ENCODE measurements at regions not wholly inside any gene's neighbourhood (a gene's known extent, or its start where the extent isn't known, plus 50 kb on each side); places are given as distances from the start of the nearest gene placed in this dataset.

DNA sequence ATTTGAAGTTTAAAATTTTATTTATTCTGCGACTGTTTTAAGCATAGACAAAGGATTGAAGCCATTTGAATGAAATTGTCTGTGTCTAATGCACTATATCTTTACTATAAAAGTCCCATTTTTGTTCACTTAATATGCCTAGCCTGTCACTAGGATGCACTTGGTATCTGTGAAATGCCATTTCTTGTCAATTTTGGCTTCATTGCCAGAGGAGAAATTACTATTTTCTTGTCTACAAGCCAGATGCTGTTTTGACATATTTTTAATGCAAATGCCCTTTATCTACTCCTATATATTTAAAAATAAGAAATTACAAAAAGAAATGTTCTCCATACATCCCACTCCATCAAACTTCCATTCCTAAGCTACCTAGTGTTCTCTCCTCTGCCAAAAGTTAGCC is 1704.5 kb upstream of the RAG2 start:
- no peak for DNase-seq
- Histone ChIP-seq H3K27me3 (no peaks in the 10 kb centered on the region), H3K4me1 (no peaks in the 10 kb centered on the region), H3K9me3 (no peaks in the 10 kb centered on the region), H3K4me3 (no peak overlapping the region), H3K27ac (no peak overlapping the region), H3K36me3 (no peaks in the 10 kb centered on the region)
- intact Hi-C loops (cut with DNase I; ENCODE audit: low total_unique reads): no loop called here
- TF ChIP-seq EP300 (IDR thresholded peaks at IDR 0.05) (no peak), POLR2A (IDR thresholded peaks at IDR 0.05) (no peak), POLR2AphosphoS5 (IDR thresholded peaks at IDR 0.05) (no peak)
- TF ChIP-seq, protein P1, sequence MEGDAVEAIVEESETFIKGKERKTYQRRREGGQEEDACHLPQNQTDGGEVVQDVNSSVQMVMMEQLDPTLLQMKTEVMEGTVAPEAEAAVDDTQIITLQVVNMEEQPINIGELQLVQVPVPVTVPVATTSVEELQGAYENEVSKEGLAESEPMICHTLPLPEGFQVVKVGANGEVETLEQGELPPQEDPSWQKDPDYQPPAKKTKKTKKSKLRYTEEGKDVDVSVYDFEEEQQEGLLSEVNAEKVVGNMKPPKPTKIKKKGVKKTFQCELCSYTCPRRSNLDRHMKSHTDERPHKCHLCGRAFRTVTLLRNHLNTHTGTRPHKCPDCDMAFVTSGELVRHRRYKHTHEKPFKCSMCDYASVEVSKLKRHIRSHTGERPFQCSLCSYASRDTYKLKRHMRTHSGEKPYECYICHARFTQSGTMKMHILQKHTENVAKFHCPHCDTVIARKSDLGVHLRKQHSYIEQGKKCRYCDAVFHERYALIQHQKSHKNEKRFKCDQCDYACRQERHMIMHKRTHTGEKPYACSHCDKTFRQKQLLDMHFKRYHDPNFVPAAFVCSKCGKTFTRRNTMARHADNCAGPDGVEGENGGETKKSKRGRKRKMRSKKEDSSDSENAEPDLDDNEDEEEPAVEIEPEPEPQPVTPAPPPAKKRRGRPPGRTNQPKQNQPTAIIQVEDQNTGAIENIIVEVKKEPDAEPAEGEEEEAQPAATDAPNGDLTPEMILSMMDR (IDR thresholded peaks at IDR 0.05): no peak
- WGBS, 5 donors: 0% methylated on average over 1 of the region's 1 CpG

DNA sequence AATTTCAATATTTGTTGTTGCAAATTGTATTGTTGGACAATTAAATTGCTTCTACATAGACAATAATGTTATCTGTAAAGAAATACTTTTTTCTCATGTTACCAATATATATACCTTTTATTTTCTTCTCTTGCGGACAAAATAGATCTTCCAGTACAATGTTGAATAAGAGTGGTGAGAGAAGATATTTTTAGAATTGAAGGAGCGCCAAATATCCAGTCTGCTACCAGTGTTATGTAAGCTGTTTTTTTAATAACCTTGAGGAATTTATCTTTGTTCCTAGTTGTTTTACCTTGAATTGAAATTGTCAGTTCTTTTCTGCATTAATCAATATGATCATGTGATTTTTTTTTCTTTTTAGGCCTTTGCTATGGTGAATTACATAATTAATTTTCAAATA is 1702.5 kb upstream of the RAG2 start:
- intact Hi-C loops (cut with DNase I; ENCODE audit: low total_unique reads): no loop called here
- Histone ChIP-seq H3K36me3 (no peaks in the 10 kb centered on the region), H3K9me3 (peaks cover 0 to 11% (median 2%) of the 10 kb centered on the region in 4 donors), H3K27me3 (no peaks in the 10 kb centered on the region), H3K4me1 (no peaks in the 10 kb centered on the region), H3K4me3 (no peak overlapping the region), H3K27ac (no peak overlapping the region)
- no peak for TF ChIP-seq POLR2AphosphoS5 (IDR thresholded peaks at IDR 0.05)
- no peak for TF ChIP-seq EP300 (IDR thresholded peaks at IDR 0.05)
- TF ChIP-seq POLR2A (IDR thresholded peaks at IDR 0.05): no peak
- TF ChIP-seq, protein P1 (IDR thresholded peaks at IDR 0.05): no peak
- WGBS, 5 donors: 76 to 93% (median 91%) methylated on average over 2 of the region's 2 CpGs
- no peak for DNase-seq

DNA sequence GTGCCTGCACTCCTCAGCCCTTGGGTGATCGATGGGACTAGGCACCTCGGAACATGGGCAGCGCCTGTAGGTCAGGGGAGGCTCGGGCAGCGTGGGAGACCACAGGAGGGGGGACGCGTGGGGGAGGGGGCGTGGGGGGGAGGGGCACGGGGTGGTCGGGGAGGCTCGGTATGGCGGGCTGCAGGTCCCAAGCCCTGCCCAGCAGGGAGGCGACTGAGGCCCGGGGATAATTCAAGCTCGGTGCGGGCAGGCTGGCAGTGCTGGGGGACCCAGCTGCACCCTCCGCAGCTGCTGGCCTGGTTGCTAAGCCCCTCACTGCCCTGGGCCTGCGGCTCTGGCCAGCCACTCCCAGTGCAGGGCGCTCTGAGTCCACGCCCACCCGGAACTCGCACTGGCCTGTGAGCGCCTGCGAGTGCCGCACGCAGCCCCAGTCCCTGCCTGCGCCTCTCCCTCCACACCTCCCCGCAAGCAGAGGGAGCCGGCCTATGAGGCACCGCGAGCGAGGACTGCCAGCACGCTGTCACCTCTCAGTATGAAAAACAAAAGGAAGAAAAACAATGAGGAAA is 1698.3 kb upstream of the RAG2 start:
- TF ChIP-seq EP300 (IDR thresholded peaks at IDR 0.05): no peak
- no peak for TF ChIP-seq POLR2AphosphoS5 (IDR thresholded peaks at IDR 0.05)
- TF ChIP-seq, protein P1 (IDR thresholded peaks at IDR 0.05): no peak
- no peak for TF ChIP-seq POLR2A (IDR thresholded peaks at IDR 0.05)
- intact Hi-C loops (cut with DNase I; ENCODE audit: low total_unique reads): no loop called here
- 92 to 98% (median 94%) methylated on average over 17 to 33 of the region's 33 CpGs for WGBS, 5 donors

DNA sequence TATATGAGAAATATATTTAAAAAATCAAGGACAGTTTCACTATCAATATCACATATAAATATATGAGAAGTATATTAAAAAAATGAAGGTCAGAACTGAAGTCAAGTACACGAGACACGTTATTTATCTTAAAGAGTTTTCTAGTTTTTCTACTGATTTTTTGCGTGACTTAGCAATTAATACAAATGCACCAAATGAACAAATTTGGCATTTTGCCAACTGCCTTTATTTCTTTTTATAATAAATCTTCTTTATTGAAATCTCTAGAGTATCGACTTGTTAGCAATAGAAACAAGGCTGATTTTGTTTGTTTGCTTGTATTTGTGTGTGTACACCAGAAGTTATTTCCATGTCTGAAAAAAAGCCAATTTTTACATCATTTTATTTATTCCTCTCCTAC is 1684.7 kb upstream of the RAG2 start:
- TF ChIP-seq POLR2AphosphoS5 (IDR thresholded peaks at IDR 0.05) (no peak), POLR2A (IDR thresholded peaks at IDR 0.05) (no peak), EP300 (IDR thresholded peaks at IDR 0.05) (no peak)
- TF ChIP-seq, protein P1 (IDR thresholded peaks at IDR 0.05): no peak
- H3K27ac ChIP-seq: no peak overlapping the region
- H3K4me1 ChIP-seq: no peaks in the 10 kb centered on the region
- no peak overlapping the region for H3K4me3 ChIP-seq
- no peaks in the 10 kb centered on the region for H3K27me3 ChIP-seq
- DNase-seq: no peak
- no peaks in the 10 kb centered on the region for H3K36me3 ChIP-seq
- intact Hi-C loops (cut with DNase I; ENCODE audit: low total_unique reads): no loop called here
- H3K9me3 ChIP-seq: peaks cover 0 to 13% (median 7%) of the 10 kb centered on the region in 4 donors
- 84 to 91% (median 87%) methylated on average over 4 of the region's 4 CpGs for WGBS, 5 donors

More for the DNA sequence above, 1698.3 kb upstream of the RAG2 start:
- Histone ChIP-seq H3K27ac (no peak overlapping the region), H3K4me3 (no peak overlapping the region), H3K4me1 (no peaks in the 10 kb centered on the region), H3K27me3 (no peaks in the 10 kb centered on the region), H3K36me3 (no peaks in the 10 kb centered on the region), H3K9me3 (peaks cover 0 to 25% (median 3%) of the 10 kb centered on the region in 4 donors)
- no peak for DNase-seq

Data from stomach (tissue), 8 donors.